ENCODE measurements at regions not wholly inside any gene's neighbourhood (a gene's known extent, or its start where the extent isn't known, plus 50 kb on each side); places are given as distances from the start of the nearest gene placed in this dataset.

DNA sequence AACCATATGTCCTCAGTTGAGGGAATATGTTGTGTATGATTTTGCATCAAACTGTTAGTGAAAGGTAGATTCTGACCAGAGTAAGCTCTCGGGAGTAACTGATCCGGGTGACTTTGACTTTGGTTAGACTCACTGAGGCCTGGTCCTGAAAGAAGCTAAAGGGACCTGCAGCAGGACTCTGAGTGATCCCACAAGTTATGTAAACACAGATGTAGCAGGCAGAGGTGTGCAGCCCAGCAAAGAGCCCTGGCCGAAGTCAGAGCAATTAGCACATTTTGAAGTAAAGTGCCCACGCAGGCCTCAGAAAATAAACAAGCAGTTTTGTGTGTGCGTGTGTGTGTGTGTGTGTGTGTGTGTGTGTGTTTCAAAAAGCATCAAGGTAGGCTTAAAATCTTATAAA lies 245.6 kb upstream of the FERD3L start:
- TF ChIP-seq POLR2A (IDR thresholded peaks at IDR 0.05), result no peak
- no peak for TF ChIP-seq CTCF (IDR thresholded peaks at IDR 0.05)
- intact Hi-C loops (cut with DNase I; ENCODE audit: low total_unique reads), result no loop called here
- WGBS, 2 donors, result 60 to 62% methylated on average over 5 of the region's 5 CpGs
- H3K4me3 ChIP-seq (ENCODE audit: low read depth, poor library complexity, severe bottlenecking), result no peak overlapping the region
- DNase-seq (ENCODE audit: low spot score in 2 of 2), result no peak

DNA sequence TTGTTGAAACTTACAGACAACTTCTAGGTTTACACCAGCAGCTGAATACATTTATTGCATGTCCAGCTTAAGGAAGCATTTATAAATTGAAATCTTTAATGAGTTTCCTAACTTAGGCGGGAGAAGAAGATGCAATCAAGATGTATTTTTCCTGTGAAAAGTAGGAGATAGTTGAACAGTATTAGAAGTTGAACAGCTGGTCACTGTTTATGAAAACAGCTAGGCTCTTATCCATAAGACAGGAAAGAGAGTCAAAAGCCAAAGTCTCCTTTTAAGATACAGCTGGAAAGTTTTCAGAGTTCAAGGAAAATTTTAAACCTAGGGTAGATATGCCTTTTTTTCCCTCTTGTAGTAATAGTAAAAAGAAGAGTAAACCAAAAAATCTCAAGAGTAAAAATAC lies 236.1 kb upstream of the FERD3L start:
- no peak for TF ChIP-seq POLR2A (IDR thresholded peaks at IDR 0.05)
- TF ChIP-seq CTCF (IDR thresholded peaks at IDR 0.05), result no peak
- no peak overlapping the region for H3K4me3 ChIP-seq (ENCODE audit: low read depth, poor library complexity, severe bottlenecking)
- WGBS, 2 donors, result 67 to 70% methylated on average over 1 of the region's 1 CpG
- DNase-seq (ENCODE audit: low spot score in 2 of 2), result no peak
- intact Hi-C loops (cut with DNase I; ENCODE audit: low total_unique reads), result no loop called here

- TF ChIP-seq CTCF (IDR thresholded peaks at IDR 0.05) (no peak), POLR2A (IDR thresholded peaks at IDR 0.05) (no peak)
- intact Hi-C loops (cut with DNase I; ENCODE audit: low total_unique reads), result no loop called here
- WGBS, 2 donors, result 52 to 70% methylated on average over 2 of the region's 2 CpGs
- DNase-seq (ENCODE audit: low spot score in 2 of 2), result no peak
- no peak overlapping the region for H3K4me3 ChIP-seq (ENCODE audit: low read depth, poor library complexity, severe bottlenecking)
Measured at GRCh38 chr7:19378345-19378714, 233.1 kb upstream of the FERD3L start.

DNA sequence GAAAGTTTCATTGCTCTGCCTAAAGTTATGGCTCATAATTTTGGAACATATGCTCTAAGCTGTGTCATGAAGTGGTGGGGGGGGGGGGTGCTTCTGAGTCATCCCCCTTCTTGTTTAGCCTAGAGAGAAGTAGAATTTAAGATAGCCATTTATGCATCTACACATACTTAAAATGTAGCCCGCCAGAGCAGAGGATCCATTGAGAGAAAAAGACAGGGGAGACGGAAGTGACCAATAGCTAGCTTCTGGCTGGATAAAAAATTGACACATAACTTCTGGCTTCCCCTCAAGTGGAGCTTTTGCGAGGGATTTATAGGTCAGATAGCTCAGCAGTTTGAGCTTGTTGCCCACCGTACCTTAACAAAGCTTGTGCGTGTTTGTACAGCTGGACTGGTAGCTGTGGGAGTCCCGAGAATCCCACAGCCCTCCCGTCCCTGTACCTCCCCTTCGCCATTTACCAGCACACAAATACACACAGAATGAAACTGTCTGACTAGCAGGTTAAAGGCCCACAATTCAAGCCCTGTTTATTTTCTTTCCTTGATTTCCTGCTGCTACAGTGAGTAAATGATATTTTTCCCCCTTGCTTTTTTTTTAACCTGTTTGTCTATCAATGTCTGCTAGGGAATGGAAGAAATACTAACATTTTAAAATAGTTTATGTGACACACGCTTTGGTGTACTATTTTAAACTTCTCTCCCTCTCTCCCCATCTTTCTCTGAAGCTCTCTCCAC lies 232.6 kb upstream of the FERD3L start:
- WGBS, 2 donors, result 81 to 86% methylated on average over 9 of the region's 9 CpGs
- TF ChIP-seq CTCF (IDR thresholded peaks at IDR 0.05) (no peak), POLR2A (IDR thresholded peaks at IDR 0.05) (no peak)
- DNase-seq (ENCODE audit: low spot score in 2 of 2), result no peak
- H3K4me3 ChIP-seq (ENCODE audit: low read depth, poor library complexity, severe bottlenecking), result no peak overlapping the region
- intact Hi-C loops (cut with DNase I; ENCODE audit: low total_unique reads), result no loop called here

- TF ChIP-seq CTCF (IDR thresholded peaks at IDR 0.05) (no peak), POLR2A (IDR thresholded peaks at IDR 0.05) (no peak)
- DNase-seq (ENCODE audit: low spot score in 2 of 2), result no peak
- intact Hi-C loops (cut with DNase I; ENCODE audit: low total_unique reads), result no loop called here
Measured at GRCh38 chr7:19376538-19376937, 231.3 kb upstream of the FERD3L start.

DNA sequence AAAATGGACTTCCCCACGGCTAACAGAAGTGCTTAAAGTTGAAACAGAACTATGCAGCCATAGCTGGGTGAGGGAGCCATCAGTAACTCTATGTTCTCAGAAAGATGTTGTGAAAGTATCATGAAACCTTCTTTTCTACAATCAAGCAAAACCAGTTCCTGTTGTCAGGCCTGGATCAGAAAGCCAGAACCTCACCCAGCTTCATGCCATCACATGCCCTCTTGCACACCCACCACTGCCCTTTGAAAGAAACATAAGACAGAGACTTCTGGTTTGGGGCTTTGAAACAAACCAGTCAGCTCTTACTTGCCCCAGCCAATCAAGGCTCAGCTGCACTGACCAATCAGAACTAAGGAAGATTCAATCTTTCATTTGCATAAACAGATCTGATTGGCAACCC lies 230.8 kb upstream of the FERD3L start:
- WGBS, 2 donors, result 79 to 83% methylated on average over 1 of the region's 1 CpG
- no peak overlapping the region for H3K4me3 ChIP-seq (ENCODE audit: low read depth, poor library complexity, severe bottlenecking)
- TF ChIP-seq POLR2A (IDR thresholded peaks at IDR 0.05), result no peak
- TF ChIP-seq CTCF (IDR thresholded peaks at IDR 0.05), result no peak
- intact Hi-C loops (cut with DNase I; ENCODE audit: low total_unique reads), result no loop called here
- DNase-seq (ENCODE audit: low spot score in 2 of 2), result no peak

More at GRCh38 chr7:19376538-19376937, 231.3 kb upstream of the FERD3L start:
- WGBS, 2 donors, result 67 to 77% methylated on average over 3 of the region's 3 CpGs
- H3K4me3 ChIP-seq (ENCODE audit: low read depth, poor library complexity, severe bottlenecking), result no peak overlapping the region
